RKO (cell line): ENCODE measurements at regions not wholly inside any gene's neighbourhood (a gene's known extent, or its start where the extent isn't known, plus 50 kb on each side); places are given as distances from the start of the nearest gene placed in this dataset.

Source experiments
- DNase-seq: peaks from one replicate; pipeline ENCODE4 v3.0.0-alpha.2; 2016; ENCODE audit warnings: low spot score

- no peak for DNase-seq
Observed at GRCh38 chr2:188207554-188207953, 84.1 kb upstream of the GULP1 start.

GRCh38 chr2:188209218-188209617 lies 82.5 kb upstream of the GULP1 start:
- DNase-seq = no peak

DNA sequence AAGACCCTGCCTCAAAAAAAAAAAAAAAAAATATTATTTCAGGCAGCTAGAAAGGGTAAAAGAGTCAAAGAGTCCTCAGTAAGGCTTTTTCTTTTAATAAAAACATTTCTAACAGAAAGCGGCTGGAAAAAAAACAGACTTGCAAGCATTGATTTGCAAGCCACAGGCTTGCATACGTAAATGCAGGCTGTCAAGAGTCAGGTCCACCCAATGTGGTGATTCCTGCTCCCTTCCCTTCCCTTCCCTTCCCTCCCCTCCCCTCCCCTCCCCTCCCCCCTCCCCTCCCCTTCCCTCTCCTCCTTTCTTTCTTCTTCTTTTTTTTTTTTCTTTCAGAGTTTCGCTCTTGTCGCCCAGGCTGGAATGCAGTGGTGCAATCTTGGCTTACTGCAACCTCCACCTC lies 74.4 kb upstream of the GULP1 start:
- DNase-seq = no peak

GRCh38 chr2:188219541-188219940 lies 72.1 kb upstream of the GULP1 start:
- DNase-seq = no peak

- DNase-seq = no peak
Observed at GRCh38 chr2:188220535-188220934, 71.1 kb upstream of the GULP1 start.

- no peak for DNase-seq
Observed at GRCh38 chr2:188227713-188228112, 64.0 kb upstream of the GULP1 start.

- no peak for DNase-seq
Observed at GRCh38 chr2:188235364-188235763, 56.3 kb upstream of the GULP1 start.

DNA sequence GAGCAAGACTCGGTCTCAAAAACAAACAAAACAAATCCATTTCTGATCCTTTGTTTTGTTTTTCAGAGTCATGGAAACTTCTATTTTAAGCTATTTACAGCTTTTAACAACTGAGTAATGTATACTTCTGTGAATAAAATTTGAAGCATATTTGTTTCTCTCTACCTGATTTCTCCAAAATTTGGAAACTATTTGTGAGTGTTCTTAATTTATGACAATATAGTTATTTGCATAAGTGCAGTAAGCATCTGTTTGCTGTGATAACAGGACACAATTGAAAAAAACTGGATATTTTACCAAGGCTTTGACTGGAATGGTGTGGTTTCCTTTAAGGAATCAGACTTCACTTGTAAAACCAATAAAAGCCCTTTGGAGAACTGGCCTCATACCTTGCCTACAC lies 53.3 kb upstream of the GULP1 start:
- DNase-seq = no peak
